Islet of Langerhans (tissue), 1 donor: ENCODE measurements at regions not wholly inside any gene's neighbourhood (a gene's known extent, or its start where the extent isn't known, plus 50 kb on each side); places are given as distances from the start of the nearest gene placed in this dataset.

ENCODE experiments used
- FAIRE-seq: peaks from one replicate; lab custom pipeline; 2011; peaks lifted over from hg19 to GRCh38; lab: Jason Lieb, UNC

DNA sequence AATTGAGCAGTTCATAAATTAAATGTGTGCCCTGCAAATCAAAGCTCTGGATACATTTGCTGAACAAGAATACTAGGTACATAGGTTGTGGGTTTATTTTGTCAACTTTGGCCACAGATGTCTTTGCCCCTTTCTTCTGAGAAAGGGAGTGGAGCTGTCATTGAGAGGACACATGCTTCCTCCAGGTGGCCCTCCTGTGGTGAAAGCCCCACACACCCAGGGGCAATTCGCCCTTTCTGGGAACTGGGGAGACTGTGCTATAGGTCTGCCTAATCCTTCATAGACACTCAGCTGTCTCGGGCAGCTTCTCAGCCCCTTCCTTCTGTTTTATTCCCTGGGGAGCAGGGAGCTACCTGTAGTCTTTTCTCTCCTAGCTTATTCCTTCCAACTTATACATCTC, 605.7 kb upstream of the DPP6 start:
- no peak for FAIRE-seq

DNA sequence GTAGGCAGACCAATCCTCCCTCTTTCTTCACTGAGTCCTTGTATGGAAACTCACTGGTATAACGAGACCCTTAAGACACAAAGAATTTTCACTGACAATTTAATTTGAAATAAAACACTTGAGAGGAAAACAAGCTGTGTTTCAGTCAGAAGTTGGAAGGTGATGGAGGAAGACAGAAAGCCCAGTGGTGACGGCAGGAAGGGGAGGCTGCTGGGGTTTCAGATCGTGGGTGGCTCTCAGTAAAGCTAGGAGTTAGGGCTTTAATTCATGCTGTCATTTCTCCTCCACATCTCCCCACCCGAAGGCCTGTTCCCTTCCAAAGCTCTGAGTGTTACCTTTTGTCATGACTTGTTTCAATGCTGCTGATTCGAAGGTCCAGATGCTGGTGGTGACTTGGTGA, 605.2 kb upstream of the DPP6 start:
- no peak for FAIRE-seq

DNA sequence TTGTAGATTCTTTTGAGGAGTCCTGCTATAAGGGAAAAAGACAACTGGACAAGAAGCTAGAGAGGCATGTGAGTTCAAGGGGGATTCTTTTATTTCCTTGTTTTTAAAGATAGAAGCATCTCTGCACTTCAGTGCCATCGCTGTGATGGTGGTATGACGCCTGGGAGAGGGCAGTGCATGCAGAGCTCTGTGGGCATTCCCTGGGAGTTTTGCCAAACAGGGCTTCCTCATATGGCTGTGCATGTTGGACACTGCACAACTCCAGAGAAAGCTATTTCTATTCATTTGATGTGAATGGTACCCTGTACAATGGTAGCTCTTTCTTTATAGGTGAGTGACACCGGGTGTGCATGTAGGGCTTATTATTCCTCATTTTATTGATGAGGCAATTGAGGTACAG, 599.5 kb upstream of the DPP6 start:
- no peak for FAIRE-seq

DNA sequence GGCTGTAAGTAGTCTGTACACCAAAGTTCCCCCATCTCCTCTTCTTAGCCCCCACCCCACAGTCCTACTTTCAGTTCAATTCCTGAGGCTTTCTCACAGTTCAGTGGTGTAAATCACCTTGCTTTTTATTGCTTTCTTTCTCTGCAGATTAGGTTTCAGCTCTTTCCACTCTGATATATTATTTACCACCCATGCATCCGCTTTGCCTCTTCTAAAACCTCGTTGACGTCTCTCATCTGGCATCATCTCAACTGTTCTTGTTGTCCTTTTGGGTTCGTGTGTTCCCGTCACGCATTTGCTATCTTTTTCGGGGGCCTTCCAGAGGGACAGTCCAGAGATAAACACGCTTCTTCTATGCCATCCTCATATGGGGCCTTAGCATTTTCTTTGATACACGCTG, 597.9 kb upstream of the DPP6 start:
- FAIRE-seq, result no peak

DNA sequence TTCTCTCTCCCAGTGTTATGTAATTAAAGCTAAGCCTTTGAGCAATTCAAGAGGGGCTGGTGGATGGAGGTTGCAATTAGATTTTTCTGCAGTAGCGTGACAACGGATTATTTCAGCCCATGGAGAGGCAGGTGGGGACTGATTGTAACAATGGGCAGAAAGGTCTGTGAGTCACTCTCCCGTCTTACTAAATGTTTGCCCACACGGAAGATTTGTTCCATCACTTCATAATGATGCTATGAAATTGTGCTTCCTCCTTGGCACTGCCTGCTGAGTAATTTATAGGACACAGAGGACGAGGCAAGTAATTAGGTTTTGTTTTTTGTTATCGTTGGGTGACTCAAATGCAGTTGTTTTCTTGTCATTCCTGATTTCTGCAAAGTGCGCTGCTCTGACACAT, 594.5 kb upstream of the DPP6 start:
- peak; percentile 82 for FAIRE-seq

DNA sequence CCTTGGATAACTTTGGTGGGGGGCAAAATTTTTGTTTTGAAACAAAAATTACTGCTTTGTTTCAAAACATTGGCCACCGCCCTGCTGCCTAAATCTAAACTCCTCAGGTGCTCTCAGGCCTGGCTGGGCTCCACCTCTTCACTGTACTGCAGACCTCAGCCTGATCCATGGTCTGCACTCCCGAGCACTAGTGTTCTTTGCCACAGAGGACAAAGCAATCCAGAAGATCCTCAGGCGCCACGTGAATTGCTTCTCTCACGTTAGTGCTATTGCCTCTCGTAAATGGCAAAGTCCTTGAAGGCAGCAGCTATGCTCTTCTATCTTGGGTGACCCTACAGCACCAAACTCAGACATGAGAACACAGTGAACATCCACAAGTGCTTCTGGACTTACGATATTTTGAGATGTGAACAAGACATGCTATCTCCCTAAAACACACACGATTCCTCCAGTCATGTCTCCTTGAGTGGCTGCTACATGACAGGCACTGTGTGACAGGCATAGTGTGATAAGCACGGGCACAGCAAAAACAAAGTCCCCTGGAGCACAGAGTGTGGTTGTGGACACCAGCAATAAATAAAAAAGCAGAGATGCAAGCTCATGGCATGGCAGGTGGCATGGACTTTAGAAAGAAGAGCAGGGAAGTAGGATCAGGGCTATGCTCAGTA, 582.1 kb upstream of the DPP6 start:
- FAIRE-seq, result no peak

DNA sequence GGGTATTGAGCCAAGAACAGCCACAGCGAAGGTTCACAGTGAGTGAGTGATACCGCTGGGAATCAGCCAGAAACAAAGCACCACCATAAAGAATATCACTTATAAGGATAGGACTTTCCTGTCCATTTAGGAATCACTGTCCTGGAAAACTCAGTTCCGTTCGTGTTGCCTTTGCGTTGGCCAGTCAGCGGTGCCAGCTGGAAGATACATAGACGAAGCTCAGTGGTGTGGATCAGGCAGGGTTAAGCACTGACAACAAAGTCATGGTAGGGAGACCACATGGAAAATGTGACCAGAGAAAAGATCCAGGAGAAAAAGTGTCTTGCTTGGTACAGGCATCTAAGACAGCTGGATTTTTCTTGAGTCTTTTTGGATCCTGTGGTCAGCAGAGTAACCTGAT, 579.7 kb upstream of the DPP6 start:
- FAIRE-seq, result no peak

DNA sequence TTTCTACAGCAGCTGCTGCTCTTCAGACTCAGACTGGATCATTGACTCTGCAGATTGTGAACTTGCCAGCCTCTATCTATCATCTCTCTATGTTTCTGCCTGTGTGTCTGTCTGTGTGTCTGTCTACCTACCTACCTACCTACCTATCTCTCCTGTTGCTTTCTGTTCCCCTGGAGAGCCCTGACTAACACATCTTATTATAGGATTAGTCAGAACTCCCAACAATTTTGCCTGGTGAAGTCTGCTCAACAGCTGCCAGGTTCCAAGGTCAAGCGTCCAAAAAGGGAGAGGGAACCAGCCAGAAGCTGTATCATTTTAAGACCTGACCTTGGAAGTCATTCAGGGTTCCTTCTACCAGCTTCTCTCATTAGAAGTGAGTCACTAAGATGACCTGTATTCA, 579.0 kb upstream of the DPP6 start:
- no peak for FAIRE-seq

DNA sequence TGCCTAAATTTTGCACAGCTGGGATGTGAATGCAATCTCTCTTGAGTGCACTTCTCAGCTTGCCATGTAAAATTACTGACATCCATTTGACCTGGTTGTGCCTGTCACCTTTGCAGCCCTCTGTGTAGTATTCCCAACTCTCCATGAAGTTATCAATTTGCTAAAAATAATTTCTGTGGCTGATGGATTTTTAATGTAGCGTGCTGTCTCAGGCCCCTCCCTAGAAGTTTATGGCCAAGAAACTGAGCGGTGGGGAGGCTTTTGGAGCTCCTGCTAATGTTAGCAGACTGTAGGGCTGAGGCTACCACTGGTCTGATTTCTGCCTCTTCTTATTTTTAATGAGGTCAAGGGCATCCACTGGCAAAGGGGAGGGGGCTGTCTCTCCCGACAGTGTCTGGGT, 577.0 kb upstream of the DPP6 start:
- no peak for FAIRE-seq

DNA sequence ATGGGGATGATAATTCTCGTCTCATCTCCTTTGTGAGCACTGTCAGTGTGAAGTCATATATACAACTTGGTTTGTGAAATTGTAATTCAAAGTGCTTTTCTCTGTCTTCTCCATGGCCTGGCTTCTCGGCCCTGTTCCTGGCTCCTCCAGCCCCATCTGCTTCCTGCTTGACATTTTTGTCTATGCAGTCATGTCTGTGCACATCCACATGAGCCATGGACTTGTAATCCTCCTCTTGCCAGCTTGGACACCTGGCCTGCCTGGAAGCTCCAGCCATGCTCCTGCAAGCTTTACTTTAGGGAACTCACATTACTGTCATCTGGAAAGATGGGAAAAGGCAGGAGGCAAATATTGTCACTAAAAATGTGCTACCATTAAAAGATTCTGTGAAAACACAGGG, 576.0 kb upstream of the DPP6 start:
- no peak for FAIRE-seq

DNA sequence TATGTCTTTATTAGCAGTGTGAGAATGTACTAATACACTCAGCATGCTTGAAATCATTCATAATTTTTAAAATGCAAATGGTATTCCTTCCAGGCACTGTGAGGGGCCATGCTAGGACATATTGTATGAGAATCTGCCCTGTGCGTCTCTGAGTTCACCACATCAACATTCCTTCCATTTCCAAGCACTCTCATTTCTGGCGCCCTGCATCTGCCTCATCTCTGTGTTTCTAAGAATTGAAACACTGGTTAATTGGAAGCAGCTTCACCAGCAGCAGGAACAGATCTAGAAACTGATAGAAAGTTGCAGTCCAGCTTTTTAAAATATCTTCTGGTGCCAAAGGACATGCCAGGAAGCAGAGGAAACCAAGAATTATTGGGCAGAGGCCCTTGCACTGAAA, 555.9 kb upstream of the DPP6 start:
- FAIRE-seq, result no peak

DNA sequence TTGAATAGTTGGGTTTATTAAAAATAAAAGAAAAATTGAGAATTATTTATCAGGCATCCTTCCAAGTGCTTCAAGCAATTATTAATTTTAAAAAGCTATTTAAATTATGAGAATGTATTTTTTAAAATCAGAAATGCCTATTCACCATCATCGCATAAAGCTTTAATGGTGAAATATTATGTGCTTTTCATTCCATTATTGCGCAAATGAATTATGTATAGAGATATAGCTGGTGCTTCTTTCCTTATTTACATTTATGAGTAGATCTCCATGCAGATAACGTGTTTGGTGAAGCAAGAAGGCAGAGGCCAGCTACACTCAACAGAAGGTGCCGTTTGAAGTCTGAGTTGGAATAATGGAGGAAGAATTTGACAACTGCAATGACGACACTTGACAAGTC, 549.1 kb upstream of the DPP6 start:
- no peak for FAIRE-seq

DNA sequence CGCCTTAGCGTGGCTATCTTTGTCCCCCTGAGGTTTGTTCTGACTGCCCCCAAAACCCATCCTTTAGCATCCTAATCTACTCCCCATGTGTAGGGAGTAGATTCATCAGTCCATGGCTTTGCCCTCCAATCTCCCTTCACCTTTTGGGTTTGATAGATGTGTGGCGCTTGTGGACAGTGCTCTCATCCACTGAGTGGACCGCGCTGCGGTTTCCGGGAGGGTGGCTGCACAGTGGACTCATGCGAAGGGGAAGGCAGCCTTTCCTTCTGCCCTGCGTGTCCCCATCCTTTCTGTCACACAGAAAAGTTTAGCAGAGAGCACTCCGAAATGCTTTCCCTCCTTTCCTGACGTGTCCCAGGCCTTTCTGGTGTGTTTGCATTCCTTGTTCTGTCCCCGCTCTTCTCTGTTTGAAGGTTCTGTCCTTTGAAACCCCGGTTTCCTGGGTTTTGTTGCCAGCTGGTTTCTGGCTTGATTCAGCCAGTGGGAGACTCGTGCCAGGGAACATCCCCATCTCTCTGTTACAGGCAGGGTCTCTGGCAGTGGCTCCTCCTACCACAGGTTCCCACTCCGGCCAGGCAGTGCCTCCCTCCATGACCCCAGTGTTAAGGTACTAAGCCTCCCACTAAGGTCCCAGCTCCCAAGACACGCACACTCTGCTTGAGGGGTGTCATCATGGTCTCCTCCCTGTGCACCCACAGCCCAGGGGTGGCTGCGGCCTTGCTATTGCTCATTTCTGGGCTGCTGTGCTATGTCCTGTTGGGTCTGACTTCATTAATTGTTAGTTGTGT, 547.7 kb upstream of the DPP6 start:
- no peak for FAIRE-seq

DNA sequence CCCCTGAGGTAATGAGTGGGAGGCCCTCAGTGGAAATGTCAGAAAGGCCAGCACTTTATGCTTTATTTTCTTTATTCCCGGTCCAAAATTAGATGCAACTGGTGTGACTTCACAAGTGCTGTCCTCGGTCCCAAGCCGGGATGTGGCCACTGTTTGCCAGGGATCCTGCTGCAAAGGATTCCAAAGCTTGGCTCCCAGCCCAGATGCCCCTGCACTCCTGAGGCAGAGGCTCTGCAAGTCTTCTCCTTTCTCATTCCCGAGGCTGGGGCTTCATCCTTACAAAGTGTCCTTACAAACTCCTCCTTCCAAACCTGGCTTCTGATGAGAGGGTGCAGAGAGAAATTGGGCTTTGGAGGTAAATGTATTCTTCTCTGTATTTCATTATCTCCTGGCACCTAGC, 544.3 kb upstream of the DPP6 start:
- FAIRE-seq, result no peak

DNA sequence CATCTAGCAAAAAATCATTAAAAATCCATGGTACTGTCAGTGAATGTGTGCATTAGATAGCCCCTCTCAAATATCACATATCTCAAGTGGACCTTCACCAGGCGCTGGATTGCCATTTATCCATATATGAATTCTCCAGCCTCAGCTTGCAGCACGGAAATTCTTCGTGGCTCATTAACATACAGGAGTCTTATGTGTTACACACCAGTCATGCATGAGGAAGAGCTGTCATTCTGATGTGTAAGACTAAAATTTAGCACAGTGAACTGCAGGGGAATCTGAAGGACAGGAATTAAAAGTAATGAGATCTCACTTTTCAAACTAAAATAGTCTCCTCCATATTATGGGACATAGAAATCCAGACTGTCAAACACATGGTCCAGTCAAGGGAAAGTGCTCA, 542.4 kb upstream of the DPP6 start:
- no peak for FAIRE-seq

DNA sequence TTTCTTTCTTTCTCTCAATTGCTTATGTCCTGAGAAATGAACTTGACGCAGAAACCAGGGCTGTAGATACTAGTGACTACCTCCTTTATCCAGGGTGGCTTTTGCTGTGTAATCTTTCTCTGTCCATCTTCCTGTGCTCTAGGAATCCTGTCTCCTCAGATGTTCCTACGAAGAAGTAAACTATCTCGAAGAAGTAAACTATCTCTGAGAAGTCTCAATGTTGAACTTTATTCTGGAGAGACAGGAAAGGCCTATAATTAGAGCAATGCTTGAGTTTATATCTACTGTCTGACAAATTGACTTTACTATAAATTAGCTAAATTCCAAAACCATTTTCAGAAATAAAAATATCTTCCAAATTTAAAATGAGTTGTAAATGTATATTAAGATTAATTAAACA, 541.5 kb upstream of the DPP6 start:
- FAIRE-seq, result no peak

DNA sequence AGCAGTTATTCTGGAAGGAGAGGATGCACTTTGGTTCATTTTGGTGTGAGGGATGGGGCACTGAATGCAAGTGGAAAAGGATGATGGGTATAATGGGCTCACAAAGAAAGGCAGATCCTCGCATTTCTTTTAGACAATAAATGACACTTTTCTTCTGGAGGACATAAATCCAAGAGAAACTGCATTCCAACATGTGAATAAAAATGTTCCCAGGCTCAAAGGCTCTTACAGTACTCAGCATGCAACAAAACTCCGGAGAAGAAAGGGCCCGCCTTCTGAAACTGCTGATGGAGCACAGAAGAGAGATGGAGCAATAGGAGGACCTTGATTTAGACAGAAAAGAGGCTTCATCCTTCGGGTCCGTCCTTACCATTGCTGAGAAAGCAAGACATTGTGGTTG, 538.2 kb upstream of the DPP6 start:
- no peak for FAIRE-seq

DNA sequence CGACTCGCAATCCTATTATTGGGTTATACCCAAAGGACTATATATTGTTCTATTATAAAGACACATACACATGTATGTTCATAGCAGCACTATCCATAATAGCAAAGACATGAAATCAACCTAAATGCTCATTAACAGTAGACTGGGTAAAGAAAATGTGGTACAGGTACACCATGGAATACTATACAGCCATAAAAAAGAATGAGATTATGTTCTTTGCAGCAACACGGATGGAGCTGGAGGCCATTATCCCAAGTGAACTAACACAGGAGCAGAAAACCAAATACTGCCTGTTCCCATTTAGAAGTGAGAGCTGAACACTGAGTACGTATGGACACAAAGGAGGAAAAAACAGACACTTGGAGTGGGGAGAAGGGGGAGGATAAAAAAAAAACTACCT, 536.8 kb upstream of the DPP6 start:
- no peak for FAIRE-seq

DNA sequence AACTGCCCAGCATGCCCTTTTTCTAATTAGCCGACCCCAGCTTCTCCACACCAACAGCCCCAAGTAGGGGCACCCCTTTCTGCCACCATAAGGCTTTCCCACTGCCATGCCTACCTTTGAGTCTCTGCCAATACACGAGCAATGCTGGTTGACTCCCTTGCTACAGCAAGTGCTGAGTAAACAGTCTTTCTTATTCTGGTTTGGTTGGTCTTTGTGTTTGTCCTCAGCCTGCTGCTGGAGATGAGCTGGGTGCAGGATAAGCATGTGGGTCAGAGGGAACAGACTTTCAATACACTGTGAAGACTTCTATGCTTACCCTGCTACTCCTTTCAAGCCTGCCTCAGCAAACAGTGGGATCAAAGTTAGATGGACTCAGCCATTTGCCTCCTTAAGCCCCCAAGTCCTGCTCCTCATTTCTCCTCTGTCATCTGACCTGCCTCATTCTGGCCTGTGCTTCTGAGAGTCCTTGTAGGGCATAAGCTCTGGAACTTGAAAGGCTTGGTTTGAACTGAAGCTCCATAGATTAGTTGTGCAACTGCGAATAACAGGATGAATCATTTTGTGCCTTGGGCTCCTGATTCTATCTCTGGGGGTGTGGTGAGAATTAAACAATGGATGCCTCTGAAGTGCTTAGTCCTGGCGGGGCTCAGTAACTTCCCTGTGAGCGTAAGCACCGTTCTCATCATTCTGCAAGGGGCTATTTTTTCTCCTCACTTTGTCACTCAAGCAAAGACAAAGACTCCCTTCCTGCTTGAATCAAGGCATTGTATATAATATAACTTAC, 533.8 kb upstream of the DPP6 start:
- FAIRE-seq, result no peak

DNA sequence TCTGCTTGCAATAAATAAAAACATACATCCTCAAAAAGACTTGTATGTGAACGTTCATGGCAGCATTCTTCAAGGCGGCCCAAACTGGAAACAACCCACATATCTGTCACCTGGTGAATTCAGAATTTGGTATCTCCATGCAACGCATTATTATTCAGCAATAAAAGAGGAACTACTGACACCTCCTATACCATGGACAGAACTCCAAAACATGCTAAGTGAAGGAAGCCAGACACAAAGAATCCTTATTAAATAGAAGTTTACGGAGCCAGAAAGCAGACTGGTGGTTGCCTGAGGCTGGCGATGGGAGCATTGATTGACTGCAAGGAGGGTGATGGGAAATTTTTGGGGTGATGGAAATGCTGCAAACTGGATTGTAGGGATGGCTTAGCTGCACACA, 530.8 kb upstream of the DPP6 start:
- no peak for FAIRE-seq

DNA sequence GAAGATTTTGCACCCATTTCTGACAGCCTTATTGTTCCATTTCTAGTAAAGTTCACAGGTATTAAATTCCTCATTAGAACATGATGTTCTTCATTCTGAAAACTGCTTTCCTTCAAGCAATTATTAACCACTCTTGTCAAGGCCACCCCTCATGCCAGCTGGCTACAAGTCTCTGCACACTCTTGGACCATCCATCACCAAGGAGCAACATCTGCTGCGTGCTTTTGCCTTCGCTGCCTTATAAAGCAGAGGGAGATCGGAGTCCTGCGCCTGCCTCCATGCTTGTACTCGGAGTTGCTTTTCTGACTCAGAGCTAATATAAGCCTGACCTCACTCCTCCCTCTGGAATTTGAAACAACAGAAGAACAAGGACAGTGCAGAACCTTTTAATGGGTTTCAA, 529.9 kb upstream of the DPP6 start:
- FAIRE-seq, result no peak

DNA sequence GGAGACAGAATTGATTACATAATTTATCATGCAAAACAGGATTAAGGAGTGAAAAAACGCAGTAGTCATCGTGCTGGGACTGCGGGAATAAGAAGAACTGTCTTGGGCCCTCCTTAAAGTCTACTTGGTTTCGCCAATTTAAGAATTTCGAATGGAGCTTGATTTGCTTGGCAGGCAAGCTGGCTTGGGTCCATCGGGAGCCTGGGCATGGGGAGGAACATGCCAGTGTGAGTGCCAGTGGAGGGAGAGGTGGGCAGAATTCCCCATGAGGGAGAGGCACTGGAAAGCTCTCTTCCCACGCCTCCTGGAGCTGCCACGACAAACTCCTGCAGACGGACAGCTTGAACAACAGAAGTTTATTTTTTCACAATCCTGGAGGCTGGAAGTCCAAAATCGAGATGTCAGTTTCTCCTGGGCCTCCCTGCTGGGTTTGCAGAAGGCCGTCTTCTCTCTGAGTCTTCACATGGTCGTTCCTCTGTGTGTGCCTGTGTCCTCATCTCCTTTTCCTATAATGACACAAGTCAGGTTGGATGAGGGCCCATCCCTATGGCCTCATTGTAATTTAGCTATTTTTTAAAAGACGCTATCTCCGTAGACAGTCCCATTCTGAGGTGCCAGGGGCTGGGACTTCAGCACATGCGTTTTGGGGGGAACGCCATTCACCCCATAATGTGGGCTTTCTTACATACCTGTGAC, 528.7 kb upstream of the DPP6 start:
- no peak for FAIRE-seq

DNA sequence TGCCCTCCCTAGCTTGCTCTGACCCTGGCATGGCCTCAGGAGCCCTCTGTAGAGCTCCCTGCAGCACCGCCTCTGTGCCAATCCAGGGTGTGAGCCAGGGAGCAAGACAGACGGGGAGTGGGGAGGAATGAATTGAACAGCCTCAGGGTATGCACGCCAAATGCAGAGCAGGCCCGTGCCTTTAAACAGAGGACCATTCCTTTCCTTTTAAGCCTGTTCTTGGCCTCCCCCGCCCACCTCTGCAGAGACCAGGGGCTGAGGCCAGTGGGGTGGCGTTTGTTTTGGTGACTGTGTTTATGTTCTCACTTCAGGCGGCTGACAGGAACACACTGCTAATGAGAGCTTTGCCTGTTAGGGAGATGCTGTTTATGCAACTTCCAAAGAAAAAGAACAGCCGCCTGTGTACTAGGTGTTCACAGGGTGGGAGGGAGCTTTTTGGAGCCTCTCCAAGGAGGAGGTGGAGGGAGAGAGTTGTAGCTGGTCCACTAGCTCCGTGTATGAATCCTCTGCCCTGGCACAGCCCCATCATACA, 528.1 kb upstream of the DPP6 start:
- FAIRE-seq, result no peak
